Loucy (cell line): ENCODE measurements at regions not wholly inside any gene's neighbourhood (a gene's known extent, or its start where the extent isn't known, plus 50 kb on each side); places are given as distances from the start of the nearest gene placed in this dataset.

ENCODE experiments used
- H2AFZ ChIP-seq: fragments of 200-600 bp; sonication (generic); 2 replicates; pipeline ENCODE4 v1.6.0; 2016; ENCODE audit warnings: antibody characterized with exemption, mild to moderate bottlenecking, low read length, moderate library complexity
- H3F3A ChIP-seq: fragments of 200-600 bp; 2 replicates; pipeline ENCODE4 v1.6.0; 2016; ENCODE audit warnings: antibody characterized with exemption, low read depth, mild to moderate bottlenecking
- H3K27me3 ChIP-seq: fragments of 200-600 bp; sonication (generic); 2 replicates; pipeline ENCODE4 v1.6.1; 2014; ENCODE audit warnings: low read length, mild to moderate bottlenecking; ENCODE audit not compliant: insufficient read depth, poor library complexity, severe bottlenecking
- H3K36me3 ChIP-seq: fragments of 200-600 bp; sonication (generic); 2 replicates; pipeline ENCODE4 v1.6.1; 2016; ENCODE audit warnings: low read length; ENCODE audit not compliant: insufficient read depth
- H3K4me1 ChIP-seq: fragments of 200-600 bp; sonication (generic); 2 replicates; pipeline ENCODE4 v1.5.1; 2014; ENCODE audit warnings: low read length, mild to moderate bottlenecking; ENCODE audit not compliant: insufficient read depth, poor library complexity, severe bottlenecking
- H3K4me2 ChIP-seq: fragments of 200-600 bp; sonication (generic); 2 replicates; pipeline ENCODE4 v1.6.0; 2014; ENCODE audit warnings: antibody characterized with exemption, low read length, low read depth, mild to moderate bottlenecking; ENCODE audit not compliant: poor library complexity, severe bottlenecking
- H3K4me3 ChIP-seq: fragments of 200-600 bp; sonication (generic); 2 replicates; pipeline ENCODE4 v1.5.1; 2014; ENCODE audit warnings: low read length, mild to moderate bottlenecking, mixed read lengths; ENCODE audit not compliant: poor library complexity, severe bottlenecking
- H3K79me2 ChIP-seq: fragments of 200-600 bp; sonication (generic); 2 replicates; pipeline ENCODE4 v1.6.1; 2014; ENCODE audit warnings: low read length; ENCODE audit not compliant: insufficient read depth
- H3K9ac ChIP-seq: fragments of 200-600 bp; sonication (generic); 2 replicates; pipeline ENCODE4 v1.6.0; 2014; ENCODE audit warnings: mild to moderate bottlenecking, low read depth, low read length, moderate library complexity; ENCODE audit not compliant: poor library complexity, severe bottlenecking
- H3K9me2 ChIP-seq: fragments of 200-600 bp; sonication (generic); replicated peaks from 2 replicates; pipeline ENCODE4 v1.6.1; 2016; ENCODE audit warnings: low read depth, low read length, mixed read lengths
- H3K9me3 ChIP-seq: fragments of 200-600 bp; sonication (generic); 2 replicates; pipeline ENCODE4 v1.6.1; 2014; ENCODE audit warnings: mild to moderate bottlenecking, antibody characterized with exemption, low read length, low read depth; ENCODE audit not compliant: insufficient read depth
- H4K20me1 ChIP-seq: fragments of 200-600 bp; sonication (generic); 2 replicates; pipeline ENCODE4 v1.6.0; 2014; ENCODE audit warnings: antibody characterized with exemption, low read length, mild to moderate bottlenecking; ENCODE audit not compliant: insufficient read depth, poor library complexity, severe bottlenecking
- CTCF ChIP-seq: fragments of 200-600 bp; sonication (generic); conservative IDR thresholded peaks from 2 replicates; pipeline ENCODE4 v1.5.1; 2014; ENCODE audit warnings: mild to moderate bottlenecking, antibody characterized with exemption, low read length
- EZH2phosphoT487 ChIP-seq: fragments of 200-600 bp; IDR thresholded peaks from 2 replicates; pipeline ENCODE4 v1.6.1; 2018; ENCODE audit warnings: antibody characterized with exemption, mild to moderate bottlenecking, moderate library complexity, borderline replicate concordance

DNA sequence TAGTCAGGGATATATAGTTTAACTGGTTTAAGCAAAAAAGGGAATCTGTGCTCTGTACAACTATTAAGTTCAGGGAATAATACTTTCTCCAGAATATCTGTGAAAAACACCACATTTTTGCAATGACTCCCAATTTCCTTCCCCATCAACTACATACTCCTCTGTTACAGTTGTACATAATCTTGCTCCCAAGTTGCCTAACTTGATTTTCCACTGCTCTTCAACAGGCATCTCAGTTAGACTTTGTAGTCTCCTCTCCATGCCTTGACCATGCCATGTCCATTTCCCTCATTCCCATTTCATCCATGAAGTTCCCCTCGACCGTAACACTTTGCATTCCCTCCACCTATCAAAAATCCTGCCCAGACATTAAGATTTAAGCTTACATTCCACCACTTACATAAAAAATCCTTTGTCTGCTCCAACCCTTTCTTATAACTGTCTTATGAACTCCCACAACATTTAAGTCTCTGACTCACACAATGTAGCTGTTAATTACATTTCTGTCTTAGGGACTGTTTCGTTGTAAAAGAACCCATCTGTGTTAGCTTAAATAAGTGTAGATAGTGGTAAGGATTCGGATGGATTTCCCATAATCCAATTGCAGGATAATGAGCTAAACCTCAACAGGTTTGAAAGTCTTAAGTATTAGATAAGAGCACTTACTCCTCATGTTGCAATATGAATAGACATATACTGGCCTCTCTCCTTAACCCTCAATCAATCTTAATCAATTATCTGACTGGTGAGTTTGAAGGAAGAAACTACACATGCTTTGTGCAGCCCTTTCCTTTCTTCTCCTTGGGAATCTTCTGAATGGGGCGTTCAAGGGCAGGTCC lies 156.5 kb downstream of the PAWR start:
- no peaks in the 10 kb centered on the region for H3K27me3 ChIP-seq
- no peaks in the 10 kb centered on the region for H3F3A ChIP-seq
- no peaks in the 10 kb centered on the region for H3K36me3 ChIP-seq
- no peak overlapping the region for H3K4me2 ChIP-seq
- H3K4me1 ChIP-seq: no peaks in the 10 kb centered on the region
- no peaks in the 10 kb centered on the region for H4K20me1 ChIP-seq
- no peaks in the 10 kb centered on the region for H3K9me3 ChIP-seq
- no peak overlapping the region for H3K9ac ChIP-seq
- no peaks in the 10 kb centered on the region for H3K9me2 ChIP-seq
- H3K4me3 ChIP-seq: no peak overlapping the region
- no peaks in the 10 kb centered on the region for H3K79me2 ChIP-seq
- TF ChIP-seq CTCF (no peak), EZH2phosphoT487 (no peak)
- no peak overlapping the region for H2AFZ ChIP-seq

GRCh38 chr12:79532907-79533288 lies 157.9 kb downstream of the PAWR start:
- Histone ChIP-seq H3K4me1 (no peaks in the 10 kb centered on the region), H3K9me2 (no peaks in the 10 kb centered on the region), H2AFZ (no peak overlapping the region), H3K9ac (no peak overlapping the region), H3K27me3 (no peaks in the 10 kb centered on the region), H3K79me2 (no peaks in the 10 kb centered on the region), H3K9me3 (no peaks in the 10 kb centered on the region), H3F3A (no peaks in the 10 kb centered on the region), H3K4me2 (no peak overlapping the region), H3K4me3 (no peak overlapping the region), H4K20me1 (no peaks in the 10 kb centered on the region), H3K36me3 (no peaks in the 10 kb centered on the region)
- no peak for TF ChIP-seq EZH2phosphoT487
- no peak for TF ChIP-seq CTCF

DNA sequence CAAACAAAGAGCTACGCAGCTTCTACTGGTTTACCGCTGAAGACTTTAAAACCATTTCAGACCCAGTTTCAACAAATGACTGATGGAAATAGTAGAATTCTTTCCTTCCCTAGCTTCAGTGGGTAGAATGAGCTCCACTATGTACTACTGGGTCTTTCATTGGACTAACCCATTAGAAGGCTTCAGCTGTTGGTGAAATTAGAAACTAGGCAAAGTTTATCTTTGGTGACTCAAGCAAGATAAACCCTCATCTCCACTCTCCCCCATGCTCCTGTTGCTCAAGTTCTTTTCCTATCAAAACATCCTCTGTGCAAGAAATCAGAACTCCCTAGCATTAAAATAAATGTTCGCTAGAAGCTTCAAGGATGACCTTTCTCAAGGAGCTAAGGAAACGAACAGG lies 159.2 kb downstream of the PAWR start:
- no peaks in the 10 kb centered on the region for H3K9me3 ChIP-seq
- H3K79me2 ChIP-seq: no peaks in the 10 kb centered on the region
- H3K4me3 ChIP-seq: no peak overlapping the region
- no peak overlapping the region for H3K4me2 ChIP-seq
- TF ChIP-seq EZH2phosphoT487 (no peak), CTCF (no peak)
- no peaks in the 10 kb centered on the region for H3K36me3 ChIP-seq
- no peaks in the 10 kb centered on the region for H3K9me2 ChIP-seq
- H2AFZ ChIP-seq: no peak overlapping the region
- H3K4me1 ChIP-seq: no peaks in the 10 kb centered on the region
- no peaks in the 10 kb centered on the region for H3K27me3 ChIP-seq
- no peak overlapping the region for H3K9ac ChIP-seq
- no peaks in the 10 kb centered on the region for H4K20me1 ChIP-seq
- H3F3A ChIP-seq: no peaks in the 10 kb centered on the region
